ENCODE measurements at regions not wholly inside any gene's neighbourhood (a gene's known extent, or its start where the extent isn't known, plus 50 kb on each side); places are given as distances from the start of the nearest gene placed in this dataset.
"Not testable (repeated sequence)": the region's sequence is repeated elsewhere in the genome, so short reads cannot be mapped to it uniquely, and the experiment has no call there.

- peak overlapping the region; percentile 13 to 30 (median 29); a peak in 5 of 7 replicates for H3K27ac Mint-ChIP-seq
- peaks cover 65 to 88% (median 88%) of the 10 kb centered on the region in 3 experiments for H3K36me3 Mint-ChIP-seq (ENCODE audit: insufficient read depth in 1 of 3, low read depth in 3 of 3)
- H3K4me3 Mint-ChIP-seq, result not testable (repeated sequence)
These were observed 106.7 kb upstream of the CTSV start for GRCh38 chr9:97145680-97146079.

More at GRCh38 chr9:97145680-97146079, 106.7 kb upstream of the CTSV start:
- H3K56ac ChIP-seq (ENCODE audit: insufficient read length, low read depth, low read length); H3K9ac ChIP-seq (ENCODE audit: extremely low read depth, insufficient read length, low read length); H3K27me3 Mint-ChIP-seq (ENCODE audit: low read depth); H2AFZ ChIP-seq (ENCODE audit: low read length); H3T11ph ChIP-seq (ENCODE audit: low read length); H4K5ac ChIP-seq (ENCODE audit: insufficient read length, low read depth, low read length); H2BK12ac ChIP-seq (ENCODE audit: insufficient read length, low read depth, low read length); H3K4me2 ChIP-seq (ENCODE audit: insufficient read depth, insufficient read length, low read length); H3K79me1 ChIP-seq (ENCODE audit: insufficient read depth, low read depth, low read length, poor library complexity, severe bottlenecking); H3K27ac ChIP-seq (ENCODE audit: insufficient read length, low read depth, low read length); H2BK15ac ChIP-seq (ENCODE audit: low read depth, low read length); H2BK5ac ChIP-seq (ENCODE audit: insufficient read length, low read length); H3K9me3 ChIP-seq (ENCODE audit: control insufficient read depth, low read depth, low read length); DNase-seq; H3K9me3 Mint-ChIP-seq; H4K20me1 ChIP-seq (ENCODE audit: control insufficient read depth, insufficient read depth, insufficient read length); H3K23ac ChIP-seq (ENCODE audit: insufficient read length, low read depth, low read length); H3K4ac ChIP-seq (ENCODE audit: low read depth, low read length); H4K8ac ChIP-seq (replicated peaks; ENCODE audit: insufficient read length, low read depth, low read length); H2BK120ac ChIP-seq (ENCODE audit: low read depth, low read length, poor library complexity, severe bottlenecking); H3K18ac ChIP-seq (ENCODE audit: insufficient read length, low read depth, low read length); H3K79me2 ChIP-seq (ENCODE audit: insufficient read depth, low read length); H4K91ac ChIP-seq (ENCODE audit: insufficient read length, low read depth, low read length); H3K14ac ChIP-seq (ENCODE audit: insufficient read depth, low read length); H3K27me3 ChIP-seq (ENCODE audit: insufficient read depth, low read length); H2BK20ac ChIP-seq (ENCODE audit: low read depth, low read length, poor library complexity, severe bottlenecking); H3K23me2 ChIP-seq (ENCODE audit: insufficient read length, low read depth, low read length, poor library complexity, severe bottlenecking); H2AK5ac ChIP-seq (ENCODE audit: insufficient read length, low read length): not testable (repeated sequence)
- H3K4me1 ChIP-seq (ENCODE audit: insufficient read depth, low read length), result peaks cover 22% of the 10 kb centered on the region; the same call in 1 of the 2 replicates
- peaks cover 71 to 74% of the 10 kb centered on the region in 2 experiments for H3K4me1 Mint-ChIP-seq

All from H9 (cell line).